Thymus (tissue), 11 donors: ENCODE measurements at regions not wholly inside any gene's neighbourhood (a gene's known extent, or its start where the extent isn't known, plus 50 kb on each side); places are given as distances from the start of the nearest gene placed in this dataset.
"Not testable (repeated sequence)": the region's sequence is repeated elsewhere in the genome, so short reads cannot be mapped to it uniquely, and the experiment has no call there.

Source experiments
- DNase-seq, 9 donors: peaks; one replicate each; pipeline ENCODE4 v3.0.0-alpha.2; 2013; ENCODE audit warnings: low spot score in 9 of 9, low read depth in 6 of 9, missing footprints in 1 of 9
- H3K27ac ChIP-seq, 2 donors: one replicate each; pipeline ENCODE4 v1.5.1; 2013; ENCODE audit warnings: control low read depth in 1 of 2, low read depth in 1 of 2, low read length in 1 of 2, mild to moderate bottlenecking in 1 of 2, moderate library complexity in 1 of 2
- H3K27me3 ChIP-seq, 2 donors: one replicate each; pipeline ENCODE4 v1.5.1; 2013; ENCODE audit warnings: low read length in 1 of 2; ENCODE audit not compliant: control insufficient read depth in 2 of 2, insufficient read depth in 1 of 2
- H3K36me3 ChIP-seq, 2 donors: one replicate each; pipeline ENCODE4 v1.5.1; 2013; ENCODE audit warnings: low read length in 1 of 2, mild to moderate bottlenecking in 1 of 2, moderate library complexity in 1 of 2; ENCODE audit not compliant: control insufficient read depth in 2 of 2, insufficient read depth in 2 of 2
- H3K4me1 ChIP-seq, 2 donors: one replicate each; pipeline ENCODE4 v1.5.1; 2013; ENCODE audit warnings: low read length in 2 of 2; ENCODE audit not compliant: control insufficient read depth in 2 of 2, insufficient read depth in 2 of 2
- H3K4me3 ChIP-seq, 2 donors: one replicate each; pipeline ENCODE4 v1.5.1; 2013; ENCODE audit warnings: low read length in 2 of 2, control low read depth in 1 of 2, mild to moderate bottlenecking in 1 of 2
- H3K9me3 ChIP-seq, 2 donors: one replicate each; pipeline ENCODE4 v1.5.1; 2013; ENCODE audit warnings: low read length in 1 of 2, mild to moderate bottlenecking in 1 of 2; ENCODE audit not compliant: control insufficient read depth in 2 of 2, insufficient read depth in 1 of 2
- WGBS: extraction: QIAGEN DNeasy Blood & Tissue Kit; methylation state at CpG from one replicate; pipeline ENCODE4 v1.1.7; 2013; 5-methylcytosine and 5-hydroxymethylcytosine counted together
- donor health status: healthy.

GRCh38 chr10:47164800-47165128, 135.2 kb upstream of the GDF10 start:
- Histone ChIP-seq H3K36me3 (no peaks in the 10 kb centered on the region), H3K4me3 (no peak overlapping the region), H3K27ac (no peak overlapping the region), H3K9me3 (peaks cover 0 to 7% of the 10 kb centered on the region in 2 donors), H3K4me1 (peaks cover 3 to 14% of the 10 kb centered on the region in 2 donors), H3K27me3 (no peaks in the 10 kb centered on the region)
- no peak for DNase-seq
- WGBS = 84% methylated on average over 3 of the region's 3 CpGs

- Histone ChIP-seq H3K36me3 (no peaks in the 10 kb centered on the region), H3K27me3 (no peaks in the 10 kb centered on the region), H3K27ac (peak overlapping the region; percentile 51 to 70), H3K4me3 (peak overlapping the region; percentile 51 to 53), H3K9me3 (peaks cover 0 to 7% of the 10 kb centered on the region in 2 donors), H3K4me1 (peaks cover 3 to 14% of the 10 kb centered on the region in 2 donors)
- DNase-seq = peak in 2 of 9 donors; percentile 44 to 60
- 23% methylated on average over 7 of the region's 7 CpGs for WGBS
Observed at GRCh38 chr10:47165168-47165710, 134.8 kb upstream of the GDF10 start.

DNA sequence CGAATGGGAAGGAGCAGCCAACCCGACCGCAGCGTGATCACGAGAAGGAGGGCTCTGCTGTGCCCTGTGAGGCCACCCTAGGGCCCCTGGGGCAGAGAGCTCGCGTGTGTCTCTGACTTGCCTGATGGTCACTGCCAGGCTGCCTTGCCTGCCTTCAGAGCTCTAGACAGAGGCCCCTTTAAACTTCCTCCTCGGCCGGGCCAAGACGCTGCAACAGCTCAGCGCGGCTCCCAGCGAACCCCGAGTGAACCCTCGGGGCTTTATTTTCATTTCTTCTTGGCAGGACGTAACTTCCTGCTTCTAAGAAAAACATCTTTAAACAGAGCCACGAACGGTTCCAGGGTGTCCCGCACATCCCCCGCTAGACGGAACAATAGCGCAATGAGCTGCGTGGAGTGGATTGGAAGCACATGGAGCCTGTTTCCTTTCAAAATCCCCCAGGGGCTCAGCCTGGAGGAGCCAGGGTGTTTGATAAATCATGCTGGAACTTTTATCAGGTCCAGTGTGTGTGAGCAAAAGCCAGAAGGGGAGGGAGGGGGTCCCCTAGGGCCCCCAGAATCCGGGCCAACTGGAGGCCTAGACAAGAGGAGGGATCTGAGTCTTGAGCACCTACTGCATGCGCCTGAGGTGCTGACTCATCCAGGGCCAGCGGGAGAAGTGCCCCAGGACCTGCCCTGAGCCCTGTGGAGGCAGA, 134.1 kb upstream of the GDF10 start:
- WGBS = 13% methylated on average over 26 of the region's 26 CpGs
- Histone ChIP-seq H3K27ac (peak overlapping the region; percentile 51 to 70), H3K4me3 (peak overlapping the region; percentile 51 to 53), H3K27me3 (no peaks in the 10 kb centered on the region), H3K9me3 (peaks cover 0 to 7% of the 10 kb centered on the region in 2 donors), H3K36me3 (no peaks in the 10 kb centered on the region), H3K4me1 (peaks cover 3 to 14% of the 10 kb centered on the region in 2 donors)
- DNase-seq = peak in 2 of 9 donors; percentile 48 to 65

DNA sequence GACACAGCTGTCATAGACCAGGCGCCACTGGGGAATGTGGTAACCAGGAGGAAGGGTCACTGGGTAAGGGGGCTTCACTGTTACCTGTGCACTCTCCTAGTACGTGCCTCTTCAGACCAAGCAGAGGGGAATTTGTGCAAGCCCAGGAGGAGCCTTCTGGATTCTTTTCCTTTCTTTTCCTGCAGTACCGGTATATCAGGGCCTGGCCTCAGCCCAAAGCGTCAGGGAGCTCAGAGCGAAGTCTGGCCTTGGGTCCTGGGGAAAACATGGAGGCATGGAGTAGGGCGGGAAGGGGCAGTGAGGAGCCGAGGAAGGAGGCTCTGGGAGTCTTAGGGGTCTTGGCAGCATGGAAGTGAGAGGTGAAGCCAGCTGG, 133.6 kb upstream of the GDF10 start:
- Histone ChIP-seq H3K4me1 (peaks cover 3 to 14% of the 10 kb centered on the region in 2 donors), H3K4me3 (no peak overlapping the region), H3K9me3 (peaks cover 0 to 7% of the 10 kb centered on the region in 2 donors), H3K36me3 (no peaks in the 10 kb centered on the region), H3K27ac (no peak overlapping the region), H3K27me3 (no peaks in the 10 kb centered on the region)
- WGBS = 97% methylated on average over 7 of the region's 7 CpGs
- no peak for DNase-seq

DNA sequence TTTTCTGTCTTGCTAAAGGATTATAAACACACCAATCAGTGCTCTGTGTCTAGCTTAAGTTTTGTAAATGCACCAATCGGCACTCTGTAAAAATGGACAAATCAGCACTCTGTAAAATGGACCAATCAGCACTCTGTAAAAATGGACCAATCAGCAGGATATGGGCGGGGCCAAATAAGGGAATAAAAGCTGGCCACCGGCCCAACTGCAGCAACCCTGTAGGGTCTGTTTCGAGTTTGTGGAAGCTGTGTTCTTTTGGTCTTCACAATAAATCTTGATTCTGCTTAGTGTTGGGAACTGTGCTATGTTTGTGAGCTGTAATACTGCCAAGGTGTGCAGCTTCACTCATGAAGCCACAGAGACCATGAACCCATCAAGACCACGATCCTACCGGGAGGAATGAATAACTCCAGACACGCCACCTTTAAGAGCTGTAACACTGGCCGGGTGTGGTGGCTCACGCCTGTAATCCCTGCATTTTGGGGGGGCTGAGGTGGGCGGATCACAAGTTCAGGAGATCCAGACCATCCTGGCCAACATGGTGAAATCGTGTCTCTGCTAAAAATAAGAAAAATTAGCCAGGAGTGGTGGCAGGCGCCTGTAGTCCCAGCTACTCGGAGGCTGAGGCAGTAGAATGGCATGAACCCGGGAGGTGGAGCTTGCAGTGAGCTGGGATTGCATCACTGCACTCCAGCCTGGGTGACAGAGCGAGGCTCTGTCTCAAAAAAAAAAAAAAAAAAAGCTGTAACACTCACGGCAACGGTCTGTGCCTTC, 133.0 kb upstream of the GDF10 start:
- DNase-seq, H3K27me3 ChIP-seq, H3K27ac ChIP-seq, H3K9me3 ChIP-seq, H3K36me3 ChIP-seq, H3K4me3 ChIP-seq: not testable (repeated sequence)
- 87% methylated on average over 17 of the region's 17 CpGs for WGBS
- peaks cover 3 to 14% of the 10 kb centered on the region in 2 donors for H3K4me1 ChIP-seq

GRCh38 chr10:47167591-47167990, 132.4 kb upstream of the GDF10 start:
- H3K27ac ChIP-seq = no peak overlapping the region
- no peaks in the 10 kb centered on the region for H3K36me3 ChIP-seq
- no peaks in the 10 kb centered on the region for H3K27me3 ChIP-seq
- H3K4me1 ChIP-seq = peaks cover 3 to 14% of the 10 kb centered on the region in 2 donors
- H3K9me3 ChIP-seq = peaks cover 0 to 7% of the 10 kb centered on the region in 2 donors
- no peak overlapping the region for H3K4me3 ChIP-seq
- WGBS = 90% methylated on average over 2 of the region's 2 CpGs
- no peak for DNase-seq

DNA sequence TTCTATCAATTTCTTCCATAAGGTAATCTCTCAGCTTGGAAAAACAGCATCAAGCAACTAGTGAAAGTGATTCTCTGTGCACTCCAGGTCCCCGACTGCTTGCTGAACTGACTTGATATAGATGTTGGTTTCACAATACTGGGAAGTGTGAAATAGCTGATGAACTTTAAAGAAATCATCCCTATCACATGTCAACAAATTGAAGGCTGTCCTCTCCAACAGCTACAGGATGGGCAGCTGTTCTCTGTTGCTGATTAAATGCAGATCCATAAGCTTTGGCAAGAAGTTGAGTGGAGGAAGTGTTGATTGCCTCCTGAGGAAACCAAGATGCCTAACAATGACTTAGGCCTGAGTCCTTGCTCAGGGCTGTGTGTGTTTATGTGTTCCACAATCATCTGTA, 130.4 kb upstream of the GDF10 start:
- Histone ChIP-seq H3K27me3 (no peaks in the 10 kb centered on the region), H3K4me3 (no peak overlapping the region), H3K9me3 (peaks cover 0 to 7% of the 10 kb centered on the region in 2 donors), H3K27ac (no peak overlapping the region), H3K4me1 (peaks cover 3 to 14% of the 10 kb centered on the region in 2 donors), H3K36me3 (no peaks in the 10 kb centered on the region)
- WGBS = 96% methylated on average over 1 of the region's 1 CpG
- no peak for DNase-seq

GRCh38 chr10:47173929-47174442, 126.0 kb upstream of the GDF10 start:
- H3K36me3 ChIP-seq = no peaks in the 10 kb centered on the region
- DNase-seq = no peak
- 94% methylated on average over 6 of the region's 6 CpGs for WGBS
- no peaks in the 10 kb centered on the region for H3K27me3 ChIP-seq
- no peak overlapping the region for H3K4me3 ChIP-seq
- no peaks in the 10 kb centered on the region for H3K4me1 ChIP-seq
- no peak overlapping the region for H3K27ac ChIP-seq
- H3K9me3 ChIP-seq = no peaks in the 10 kb centered on the region
